AG09319 (cell line): ENCODE measurements at regions not wholly inside any gene's neighbourhood (a gene's known extent, or its start where the extent isn't known, plus 50 kb on each side); places are given as distances from the start of the nearest gene placed in this dataset.

Experiments used
- DNase-seq: peaks from one replicate; pipeline ENCODE4 v3.0.0-alpha.2; 2010; ENCODE audit warnings: low read depth; ENCODE audit errors: extremely low read depth
- CTCF ChIP-seq: IDR thresholded peaks from 2 replicates; pipeline ENCODE4 v1.5.1; 2011; ENCODE audit warnings: low read depth, mild to moderate bottlenecking, inconsistent platforms, low read length, moderate library complexity

GRCh38 chr10:6753644-6754043 is 173.6 kb upstream of the PRKCQ start:
- DNase-seq = no peak
- no peak for TF ChIP-seq CTCF

GRCh38 chr10:6751363-6751762 is 171.3 kb upstream of the PRKCQ start:
- no peak for TF ChIP-seq CTCF
- DNase-seq = no peak

- TF ChIP-seq CTCF = no peak
- DNase-seq = no peak
Measured at GRCh38 chr10:6748981-6749635, 169.0 kb upstream of the PRKCQ start.

- DNase-seq = no peak
- TF ChIP-seq CTCF = no peak
Measured at GRCh38 chr10:6748029-6748428, 168.0 kb upstream of the PRKCQ start.

- no peak for DNase-seq
- TF ChIP-seq CTCF = no peak
Measured at GRCh38 chr10:6746782-6747181, 166.7 kb upstream of the PRKCQ start.

GRCh38 chr10:6743291-6743849 is 163.3 kb upstream of the PRKCQ start:
- no peak for DNase-seq

More at GRCh38 chr10:6743291-6743849, 163.3 kb upstream of the PRKCQ start:
- no peak for TF ChIP-seq CTCF
